SU-DHL-6 (cell line): ENCODE measurements at regions not wholly inside any gene's neighbourhood (a gene's known extent, or its start where the extent isn't known, plus 50 kb on each side); places are given as distances from the start of the nearest gene placed in this dataset.

Experiments
- CTCF ChIP-seq: fragments of 200-600 bp; sonication (generic); IDR thresholded peaks from one replicate; pipeline ENCODE4 v1.5.1; 2017; ENCODE audit warnings: antibody characterized with exemption, mild to moderate bottlenecking, low read length, moderate library complexity; ENCODE audit not compliant: insufficient read depth, poor library complexity, severe bottlenecking
- EZH2phosphoT487 ChIP-seq: fragments of 200-600 bp; sonication (generic), shearing (Covaris generic); conservative IDR thresholded peaks from 2 replicates; pipeline ENCODE4 v1.6.1; 2018; ENCODE audit warnings: mild to moderate bottlenecking, antibody characterized with exemption, low read length, moderate library complexity, mixed read lengths

- TF ChIP-seq CTCF (peak; percentile 68), EZH2phosphoT487 (no peak)
Observed at GRCh38 chr2:219836647-219837177, 209.3 kb downstream of the SLC4A3 start.
